Thoracic aorta (tissue), 2 donors: ENCODE measurements at regions not wholly inside any gene's neighbourhood (a gene's known extent, or its start where the extent isn't known, plus 50 kb on each side); places are given as distances from the start of the nearest gene placed in this dataset.

ENCODE experiments used
- ATAC-seq: fragments of 150-250 bp; one replicate; pipeline ENCODE4 v1.8.0; 2017; ENCODE audit warnings: low read depth; ENCODE audit not compliant: insufficient number of reproducible peaks, low FRiP score
- DNase-seq: peaks from one replicate; pipeline ENCODE4 v3.0.0-alpha.2; 2020; ENCODE audit warnings: low spot score
- H3K27ac ChIP-seq, 2 donors: fragments of 200-600 bp; sonication (generic); 1 replicate in 1 of 2; 2 replicates in 1 of 2; pipeline ENCODE4 v1.5.1; 2016; ENCODE audit warnings: mild to moderate bottlenecking in 2 of 2, moderate library complexity in 2 of 2
- H3K27me3 ChIP-seq: fragments of 200-600 bp; sonication (generic); replicated peaks from 2 replicates; pipeline ENCODE4 v1.6.0; 2016; ENCODE audit warnings: mild to moderate bottlenecking; ENCODE audit not compliant: insufficient read depth
- H3K36me3 ChIP-seq: fragments of 200-600 bp; sonication (generic); one replicate; pipeline ENCODE4 v1.5.1; 2016
- H3K4me1 ChIP-seq, 2 donors: fragments of 200-600 bp; sonication (generic); 1 replicate in 1 of 2; 2 replicates in 1 of 2; pipeline versions ENCODE4 v1.5.1 to v1.6.0; 2016; ENCODE audit warnings: low read depth in 2 of 2, mild to moderate bottlenecking in 1 of 2; ENCODE audit not compliant: control insufficient read depth in 1 of 2
- H3K4me3 ChIP-seq: fragments of 200-600 bp; sonication (generic); 2 replicates; pipeline ENCODE4 v1.5.1; 2016; ENCODE audit warnings: mild to moderate bottlenecking
- H3K9me3 ChIP-seq: fragments of 200-600 bp; sonication (generic); 2 replicates; pipeline ENCODE4 v1.5.1; 2016
- TF ChIP-seq, protein P1 (sequence below): fragments of 200-600 bp; sonication (generic); IDR thresholded peaks from one replicate; pipeline ENCODE4 v1.5.1; 2019; ENCODE audit warnings: antibody characterized with exemption

DNA sequence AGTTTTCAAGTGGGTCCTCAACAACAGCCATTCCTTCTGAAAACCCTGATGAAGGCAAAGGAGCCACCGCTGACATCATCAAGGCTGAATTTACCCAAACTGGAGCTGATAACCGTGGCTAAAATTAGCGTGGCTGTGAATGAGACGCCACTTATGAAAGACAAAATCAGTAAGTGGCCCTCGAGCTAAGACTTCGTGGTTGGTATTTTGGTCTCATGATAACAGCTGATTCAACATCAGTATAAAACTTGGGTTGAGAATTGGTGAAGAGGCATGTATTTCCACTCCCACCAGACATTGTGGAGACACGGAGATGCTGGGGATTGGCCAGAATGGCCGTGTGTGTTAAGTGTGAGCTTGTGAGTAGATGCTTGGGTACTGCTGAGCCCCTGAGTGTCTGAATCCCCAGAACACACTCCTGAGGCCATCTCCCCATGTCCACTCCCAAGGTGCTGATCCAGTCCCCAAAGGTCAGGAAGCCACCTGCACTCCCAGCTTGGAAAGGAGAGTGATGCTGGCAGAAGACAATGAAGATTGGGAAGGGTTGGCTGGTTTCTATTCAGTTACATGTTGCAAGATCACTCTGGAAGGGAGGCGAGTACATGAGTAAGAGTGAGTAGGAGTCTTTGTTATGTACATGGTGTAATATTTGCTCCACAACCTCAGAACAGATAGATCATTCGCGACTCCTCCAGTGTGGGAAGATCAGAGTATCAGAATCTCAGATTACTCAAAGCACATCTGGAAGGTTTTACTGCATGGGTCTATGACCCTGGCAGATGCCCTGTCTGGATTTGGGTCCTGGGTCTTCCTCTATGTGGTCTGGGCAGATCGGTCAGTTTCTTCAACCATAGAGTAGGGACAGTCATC is 207.7 kb downstream of the HS3ST3A1 start:
- H3K27ac ChIP-seq: no peak overlapping the region
- no peaks in the 10 kb centered on the region for H3K4me1 ChIP-seq
- no peak for DNase-seq
- no peak for ATAC-seq
- no peaks in the 10 kb centered on the region for H3K9me3 ChIP-seq
- no peaks in the 10 kb centered on the region for H3K27me3 ChIP-seq
- H3K4me3 ChIP-seq: no peak overlapping the region
- no peaks in the 10 kb centered on the region for H3K36me3 ChIP-seq
- TF ChIP-seq, protein P1, sequence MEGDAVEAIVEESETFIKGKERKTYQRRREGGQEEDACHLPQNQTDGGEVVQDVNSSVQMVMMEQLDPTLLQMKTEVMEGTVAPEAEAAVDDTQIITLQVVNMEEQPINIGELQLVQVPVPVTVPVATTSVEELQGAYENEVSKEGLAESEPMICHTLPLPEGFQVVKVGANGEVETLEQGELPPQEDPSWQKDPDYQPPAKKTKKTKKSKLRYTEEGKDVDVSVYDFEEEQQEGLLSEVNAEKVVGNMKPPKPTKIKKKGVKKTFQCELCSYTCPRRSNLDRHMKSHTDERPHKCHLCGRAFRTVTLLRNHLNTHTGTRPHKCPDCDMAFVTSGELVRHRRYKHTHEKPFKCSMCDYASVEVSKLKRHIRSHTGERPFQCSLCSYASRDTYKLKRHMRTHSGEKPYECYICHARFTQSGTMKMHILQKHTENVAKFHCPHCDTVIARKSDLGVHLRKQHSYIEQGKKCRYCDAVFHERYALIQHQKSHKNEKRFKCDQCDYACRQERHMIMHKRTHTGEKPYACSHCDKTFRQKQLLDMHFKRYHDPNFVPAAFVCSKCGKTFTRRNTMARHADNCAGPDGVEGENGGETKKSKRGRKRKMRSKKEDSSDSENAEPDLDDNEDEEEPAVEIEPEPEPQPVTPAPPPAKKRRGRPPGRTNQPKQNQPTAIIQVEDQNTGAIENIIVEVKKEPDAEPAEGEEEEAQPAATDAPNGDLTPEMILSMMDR: no peak

GRCh38 chr17:13387952-13388351 is 213.8 kb downstream of the HS3ST3A1 start:
- no peak for DNase-seq
- no peaks in the 10 kb centered on the region for H3K4me1 ChIP-seq
- H3K4me3 ChIP-seq: no peak overlapping the region
- no peak overlapping the region for H3K27ac ChIP-seq
- H3K36me3 ChIP-seq: no peaks in the 10 kb centered on the region
- H3K27me3 ChIP-seq: no peaks in the 10 kb centered on the region
- no peaks in the 10 kb centered on the region for H3K9me3 ChIP-seq
- TF ChIP-seq, protein P1: no peak
- no peak for ATAC-seq

- DNase-seq (no peak), ATAC-seq (no peak)
- H3K4me1 ChIP-seq: no peaks in the 10 kb centered on the region
- no peak overlapping the region for H3K27ac ChIP-seq
- no peaks in the 10 kb centered on the region for H3K27me3 ChIP-seq
- TF ChIP-seq, protein P1: no peak
- H3K4me3 ChIP-seq: no peak overlapping the region
- H3K36me3 ChIP-seq: no peaks in the 10 kb centered on the region
- no peaks in the 10 kb centered on the region for H3K9me3 ChIP-seq
These were observed 214.5 kb downstream of the HS3ST3A1 start for GRCh38 chr17:13387236-13387635.

DNA sequence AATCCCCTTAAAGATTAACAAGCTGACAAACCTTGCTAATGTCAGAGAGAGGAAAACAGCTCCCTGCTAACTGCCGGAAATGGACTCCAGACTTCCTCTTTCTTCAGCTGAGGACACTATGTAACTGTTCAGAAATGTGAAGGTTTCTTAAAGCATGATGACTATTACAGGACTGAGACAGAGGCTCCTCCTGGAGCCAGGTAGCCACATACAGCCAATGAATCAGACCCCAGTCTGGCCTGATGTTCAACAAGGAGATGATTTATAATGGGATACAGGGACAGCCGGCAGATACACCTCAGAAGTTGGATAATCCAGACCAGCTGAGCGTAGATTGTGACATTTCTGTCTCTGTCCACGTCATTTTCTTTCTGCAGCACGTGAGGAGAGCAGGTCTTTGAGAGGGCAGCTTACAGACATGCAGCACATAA is 216.2 kb downstream of the HS3ST3A1 start:
- H3K9me3 ChIP-seq: no peaks in the 10 kb centered on the region
- no peak for ATAC-seq
- H3K4me1 ChIP-seq: no peaks in the 10 kb centered on the region
- H3K27ac ChIP-seq: no peak overlapping the region
- DNase-seq: no peak
- TF ChIP-seq, protein P1: no peak
- H3K27me3 ChIP-seq: no peaks in the 10 kb centered on the region
- no peaks in the 10 kb centered on the region for H3K36me3 ChIP-seq
- no peak overlapping the region for H3K4me3 ChIP-seq

GRCh38 chr17:13384626-13385025 is 217.1 kb downstream of the HS3ST3A1 start:
- no peak overlapping the region for H3K4me3 ChIP-seq
- H3K36me3 ChIP-seq: no peaks in the 10 kb centered on the region
- no peak for DNase-seq
- no peaks in the 10 kb centered on the region for H3K9me3 ChIP-seq
- no peaks in the 10 kb centered on the region for H3K27me3 ChIP-seq
- TF ChIP-seq, protein P1: no peak
- no peaks in the 10 kb centered on the region for H3K4me1 ChIP-seq
- H3K27ac ChIP-seq: no peak overlapping the region
- ATAC-seq: no peak
